GM21423 (cell line): ENCODE measurements at regions not wholly inside any gene's neighbourhood (a gene's known extent, or its start where the extent isn't known, plus 50 kb on each side); places are given as distances from the start of the nearest gene placed in this dataset.
"Not testable (repeated sequence)": the region's sequence is repeated elsewhere in the genome, so short reads cannot be mapped to it uniquely, and the experiment has no call there.

ENCODE experiments used
- ATAC-seq: cut with Tn5 transposase; IDR thresholded peaks from one replicate; pipeline ENCODE4 v1.9.1; 2021; ENCODE audit warnings: mild to moderate bottlenecking, moderate library complexity; ENCODE audit not compliant: unreplicated experiment

- ATAC-seq, result no peak
Observed at GRCh38 chr4:114034189-114034588, 54.7 kb upstream of the ARSJ start.

- no peak for ATAC-seq
Observed at GRCh38 chr4:114036426-114036825, 57.0 kb upstream of the ARSJ start.

- ATAC-seq, result no peak
Observed at GRCh38 chr4:114036864-114037263, 57.4 kb upstream of the ARSJ start.

- ATAC-seq, result no peak
Observed at GRCh38 chr4:114037988-114038387, 58.5 kb upstream of the ARSJ start.

GRCh38 chr4:114038762-114039387 is 59.4 kb upstream of the ARSJ start:
- ATAC-seq, result no peak

GRCh38 chr4:114040319-114041116 is 61.1 kb upstream of the ARSJ start:
- peak; percentile 96 for ATAC-seq

GRCh38 chr4:114041117-114041475 is 61.6 kb upstream of the ARSJ start:
- no peak for ATAC-seq

GRCh38 chr4:114043116-114043515 is 63.7 kb upstream of the ARSJ start:
- no peak for ATAC-seq

- ATAC-seq, result not testable (repeated sequence)
Observed at GRCh38 chr4:114044351-114044750, 64.9 kb upstream of the ARSJ start.

GRCh38 chr4:114046331-114046730 is 66.9 kb upstream of the ARSJ start:
- no peak for ATAC-seq

- not testable (repeated sequence) for ATAC-seq
Observed at GRCh38 chr4:114048154-114048553, 68.7 kb upstream of the ARSJ start.

- ATAC-seq, result no peak
Observed at GRCh38 chr4:114052227-114052626, 72.8 kb upstream of the ARSJ start.

- ATAC-seq, result no peak
Observed at GRCh38 chr4:114056599-114056998, 77.2 kb upstream of the ARSJ start.

- ATAC-seq, result no peak
Observed at GRCh38 chr4:114057746-114058145, 78.3 kb upstream of the ARSJ start.

GRCh38 chr4:114062499-114062898 is 83.1 kb upstream of the ARSJ start:
- ATAC-seq, result no peak

GRCh38 chr4:114072781-114073180 is 93.3 kb upstream of the ARSJ start:
- ATAC-seq, result no peak

- no peak for ATAC-seq
Observed at GRCh38 chr4:114076899-114077570, 97.6 kb upstream of the ARSJ start.

- ATAC-seq, result no peak
Observed at GRCh38 chr4:114077610-114078009, 98.2 kb upstream of the ARSJ start.

- ATAC-seq, result no peak
Observed at GRCh38 chr4:114078636-114079035, 99.2 kb upstream of the ARSJ start.

GRCh38 chr4:114081783-114082182 is 102.3 kb upstream of the ARSJ start:
- no peak for ATAC-seq

GRCh38 chr4:114082348-114082747 is 102.9 kb upstream of the ARSJ start:
- no peak for ATAC-seq
